Astrocyte (in vitro differentiated cells and primary cell): ENCODE measurements at regions not wholly inside any gene's neighbourhood (a gene's known extent, or its start where the extent isn't known, plus 50 kb on each side); places are given as distances from the start of the nearest gene placed in this dataset.

Experiments used
- DNase-seq: peaks from one replicate; pipeline ENCODE4 v3.0.0-alpha.2; 2010; ENCODE audit warnings: low read depth
- FAIRE-seq: peaks from 2 replicates; lab custom pipeline; 2011; peaks lifted over from hg19 to GRCh38; lab: Jason Lieb, UNC
- H2AFZ ChIP-seq: 2 replicates; pipeline ENCODE4 v1.6.0; 2012; ENCODE audit warnings: low read depth, low read length, inconsistent platforms
- H3K27ac ChIP-seq: 2 replicates; pipeline ENCODE4 v1.5.1; 2011; ENCODE audit warnings: low read depth, low read length, inconsistent platforms
- H3K27me3 ChIP-seq: 2 replicates; pipeline ENCODE4 v1.6.0; 2011; ENCODE audit warnings: low read length, inconsistent platforms; ENCODE audit not compliant: insufficient read depth
- H3K36me3 ChIP-seq: 2 replicates; pipeline ENCODE4 v1.5.1; 2011; ENCODE audit warnings: low read length, inconsistent platforms; ENCODE audit not compliant: insufficient read depth
- H3K4me1 ChIP-seq: 2 replicates; pipeline ENCODE4 v1.5.1; 2011; ENCODE audit warnings: low read length, inconsistent platforms; ENCODE audit not compliant: insufficient read depth
- H3K4me2 ChIP-seq: 2 replicates; pipeline ENCODE4 v1.6.0; 2012; ENCODE audit warnings: low read length, inconsistent platforms
- H3K4me3 ChIP-seq: 2 replicates; pipeline ENCODE4 v1.5.1; 2011; ENCODE audit warnings: low read depth, mild to moderate bottlenecking, low read length, inconsistent platforms; ENCODE audit not compliant: insufficient read depth
- H3K79me2 ChIP-seq: 2 replicates; pipeline ENCODE4 v1.6.0; 2012; ENCODE audit warnings: mild to moderate bottlenecking, low read length, inconsistent platforms; ENCODE audit not compliant: insufficient read depth
- H3K9ac ChIP-seq: 2 replicates; pipeline ENCODE4 v1.6.0; 2012; ENCODE audit warnings: mild to moderate bottlenecking, low read length, inconsistent platforms
- H3K9me3 ChIP-seq: 2 replicates; pipeline ENCODE4 v1.5.1; 2012; ENCODE audit warnings: low read depth, mild to moderate bottlenecking, low read length, inconsistent platforms; ENCODE audit not compliant: insufficient read depth
- H4K20me1 ChIP-seq: 2 replicates; pipeline ENCODE4 v1.6.0; 2012; ENCODE audit warnings: low read length, inconsistent platforms; ENCODE audit not compliant: insufficient read depth
- H3K27ac Mint-ChIP-seq: one replicate; pipeline ENCODE4 v1.8.0; 2021; ENCODE audit warnings: mild to moderate bottlenecking, mixed read lengths; ENCODE audit not compliant: unreplicated experiment
- H3K27me3 Mint-ChIP-seq: one replicate; pipeline ENCODE4 v1.8.0; 2021; ENCODE audit warnings: low read depth, mixed read lengths; ENCODE audit not compliant: unreplicated experiment
- H3K36me3 Mint-ChIP-seq: one replicate; pipeline ENCODE4 v1.8.0; 2021; ENCODE audit warnings: low read depth, mixed read lengths; ENCODE audit not compliant: unreplicated experiment
- H3K4me1 Mint-ChIP-seq: one replicate; pipeline ENCODE4 v1.8.0; 2021; ENCODE audit warnings: low read depth, mixed read lengths; ENCODE audit not compliant: unreplicated experiment
- H3K4me3 Mint-ChIP-seq: one replicate; pipeline ENCODE4 v1.8.0; 2021; ENCODE audit warnings: mild to moderate bottlenecking, moderate library complexity, mixed read lengths; ENCODE audit not compliant: unreplicated experiment
- H3K9me3 Mint-ChIP-seq: one replicate; pipeline ENCODE4 v1.8.0; 2021; ENCODE audit warnings: mild to moderate bottlenecking, mixed read lengths; ENCODE audit not compliant: unreplicated experiment
- CTCF ChIP-seq: IDR thresholded peaks from 2 replicates; pipeline ENCODE4 v1.5.1; 2011; ENCODE audit warnings: low read depth, mild to moderate bottlenecking, inconsistent platforms, low read length, moderate library complexity; ENCODE audit not compliant: insufficient read depth
- EZH2 ChIP-seq: IDR thresholded peaks from 2 replicates; pipeline ENCODE4 v1.6.1; 2012; ENCODE audit warnings: mild to moderate bottlenecking, low read length, inconsistent platforms; ENCODE audit not compliant: insufficient read depth

DNA sequence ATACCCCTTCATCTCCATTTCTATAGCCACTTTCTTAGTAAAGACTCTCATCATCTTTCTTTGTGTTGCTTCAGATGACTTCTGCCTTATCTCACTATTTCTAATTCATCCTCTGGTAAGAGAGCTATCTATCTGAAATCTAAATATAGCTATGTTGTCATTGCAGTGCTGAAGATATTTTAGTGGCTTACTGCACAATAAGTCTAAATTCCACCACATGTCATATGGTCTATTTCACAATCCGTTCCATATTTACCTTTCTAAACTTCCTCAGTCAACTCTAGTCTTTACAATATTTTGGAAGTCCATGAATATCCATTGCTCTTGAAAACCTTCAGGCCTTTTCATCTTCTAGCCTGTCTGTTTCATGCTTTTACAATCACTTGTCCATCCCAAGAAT lies 465.1 kb upstream of the SLC10A2 start:
- no peak for FAIRE-seq
- no peak overlapping the region for H2AFZ ChIP-seq

GRCh38 chr13:103528437-103528836 lies 462.2 kb upstream of the SLC10A2 start:
- Mint-ChIP-seq H3K36me3 (no peaks in the 10 kb centered on the region), H3K27ac (no peak overlapping the region), H3K9me3 (no peaks in the 10 kb centered on the region), H3K27me3 (no peaks in the 10 kb centered on the region), H3K4me1 (no peaks in the 10 kb centered on the region), H3K4me3 (no peak overlapping the region)
- H3K27ac ChIP-seq, result no peak overlapping the region
- no peak for DNase-seq
- H3K9ac ChIP-seq, result no peak overlapping the region
- no peaks in the 10 kb centered on the region for H3K36me3 ChIP-seq
- no peak overlapping the region for H3K4me3 ChIP-seq
- no peak overlapping the region for H2AFZ ChIP-seq
- H3K9me3 ChIP-seq, result no peaks in the 10 kb centered on the region
- no peaks in the 10 kb centered on the region for H3K79me2 ChIP-seq
- FAIRE-seq, result no peak
- H3K4me2 ChIP-seq, result no peak overlapping the region
- H4K20me1 ChIP-seq, result no peaks in the 10 kb centered on the region
- TF ChIP-seq CTCF (no peak), EZH2 (no peak)
- no peaks in the 10 kb centered on the region for H3K4me1 ChIP-seq
- no peaks in the 10 kb centered on the region for H3K27me3 ChIP-seq

More for the DNA sequence above, 465.1 kb upstream of the SLC10A2 start:
- Mint-ChIP-seq H3K27ac (no peak overlapping the region), H3K27me3 (no peaks in the 10 kb centered on the region), H3K9me3 (no peaks in the 10 kb centered on the region), H3K4me3 (no peak overlapping the region), H3K4me1 (no peaks in the 10 kb centered on the region), H3K36me3 (no peaks in the 10 kb centered on the region)
- no peak for DNase-seq
- Histone ChIP-seq H3K27me3 (no peaks in the 10 kb centered on the region), H3K4me2 (no peak overlapping the region), H3K36me3 (no peaks in the 10 kb centered on the region), H3K79me2 (no peaks in the 10 kb centered on the region), H3K27ac (no peak overlapping the region), H4K20me1 (no peaks in the 10 kb centered on the region), H3K9me3 (peaks cover 3% of the 10 kb centered on the region), H3K9ac (no peak overlapping the region), H3K4me3 (no peak overlapping the region), H3K4me1 (no peaks in the 10 kb centered on the region)
- TF ChIP-seq EZH2 (no peak), CTCF (no peak)

GRCh38 chr13:103525530-103525929 lies 459.3 kb upstream of the SLC10A2 start:
- TF ChIP-seq EZH2 (no peak), CTCF (no peak)
- Mint-ChIP-seq H3K4me1 (no peaks in the 10 kb centered on the region), H3K9me3 (no peaks in the 10 kb centered on the region)

More at GRCh38 chr13:103525530-103525929, 459.3 kb upstream of the SLC10A2 start:
- no peaks in the 10 kb centered on the region for H3K4me1 ChIP-seq
- no peaks in the 10 kb centered on the region for H3K9me3 ChIP-seq
- Mint-ChIP-seq H3K36me3 (no peaks in the 10 kb centered on the region), H3K4me3 (no peak overlapping the region), H3K27me3 (no peaks in the 10 kb centered on the region), H3K27ac (no peak overlapping the region)
- no peak overlapping the region for H3K4me3 ChIP-seq
- no peak for FAIRE-seq
- no peak overlapping the region for H3K27ac ChIP-seq
- H3K4me2 ChIP-seq, result no peak overlapping the region
- no peaks in the 10 kb centered on the region for H3K27me3 ChIP-seq
- no peak for DNase-seq
- H4K20me1 ChIP-seq, result no peaks in the 10 kb centered on the region
- H3K36me3 ChIP-seq, result no peaks in the 10 kb centered on the region
- no peaks in the 10 kb centered on the region for H3K79me2 ChIP-seq
- no peak overlapping the region for H2AFZ ChIP-seq
- H3K9ac ChIP-seq, result no peak overlapping the region
